ENCODE measurements at regions not wholly inside any gene's neighbourhood (a gene's known extent, or its start where the extent isn't known, plus 50 kb on each side); places are given as distances from the start of the nearest gene placed in this dataset.
A peak's percentile ranks its signal among the peaks of the same experiment; 100 is the strongest.

GRCh38 chr13:44270150-44270549, 103.5 kb upstream of the SERP2 start:
- no peaks in the 10 kb centered on the region for H3K36me3 ChIP-seq
- no peak for DNase-seq (ENCODE audit: low spot score in 2 of 2)
- WGBS, 2 donors: 76 to 84% methylated on average over 3 of the region's 3 CpGs
- H3K27me3 ChIP-seq: no peaks in the 10 kb centered on the region
- H3K4me1 ChIP-seq: peaks cover 0 to 41% (median 20%) of the 10 kb centered on the region in 4 donors
- TF ChIP-seq EP300 (IDR thresholded peaks at IDR 0.05) (no peak), CTCF (IDR thresholded peaks at IDR 0.05) (no peak), POLR2A (IDR thresholded peaks at IDR 0.05) (no peak)
- no peak overlapping the region for H3K4me3 ChIP-seq
- peak overlapping the region in 2 of 4 donors; percentile 79 to 86 for H3K27ac ChIP-seq
- H3K9me3 ChIP-seq: no peaks in the 10 kb centered on the region

- DNase-seq (ENCODE audit: low spot score in 2 of 2): peak in 1 of 2 donors; percentile 34
- Histone ChIP-seq H3K27ac (peak overlapping the region; percentile 51 to 86 (median 71)), H3K4me1 (peaks cover 0 to 41% (median 21%) of the 10 kb centered on the region in 4 donors), H3K27me3 (no peaks in the 10 kb centered on the region), H3K4me3 (no peak overlapping the region), H3K36me3 (no peaks in the 10 kb centered on the region), H3K9me3 (no peaks in the 10 kb centered on the region)
- WGBS, 2 donors: 54 to 68% methylated on average over 4 of the region's 4 CpGs
- TF ChIP-seq POLR2A (IDR thresholded peaks at IDR 0.05) (no peak), CTCF (IDR thresholded peaks at IDR 0.05) (no peak), EP300 (IDR thresholded peaks at IDR 0.05) (peak; percentile 57 to 68)
Measured at GRCh38 chr13:44271031-44271455, 102.6 kb upstream of the SERP2 start.

- TF ChIP-seq EP300 (IDR thresholded peaks at IDR 0.05) (no peak), CTCF (IDR thresholded peaks at IDR 0.05) (no peak), POLR2A (IDR thresholded peaks at IDR 0.05) (no peak)
- Histone ChIP-seq H3K4me3 (no peak overlapping the region), H3K4me1 (peaks cover 0 to 41% (median 21%) of the 10 kb centered on the region in 4 donors), H3K27ac (peak overlapping the region; percentile 51 to 86 (median 71)), H3K36me3 (no peaks in the 10 kb centered on the region), H3K9me3 (no peaks in the 10 kb centered on the region), H3K27me3 (no peaks in the 10 kb centered on the region)
- DNase-seq (ENCODE audit: low spot score in 2 of 2): no peak
- WGBS, 2 donors: 45 to 59% methylated on average over 2 of the region's 2 CpGs
Measured at GRCh38 chr13:44271473-44271872, 102.2 kb upstream of the SERP2 start.

GRCh38 chr13:44271915-44272341, 101.7 kb upstream of the SERP2 start:
- Histone ChIP-seq H3K4me1 (peaks cover 0 to 41% (median 21%) of the 10 kb centered on the region in 4 donors), H3K4me3 (no peak overlapping the region), H3K36me3 (no peaks in the 10 kb centered on the region), H3K27ac (peak overlapping the region in 3 of 4 donors; percentile 51 to 86 (median 79)), H3K9me3 (no peaks in the 10 kb centered on the region), H3K27me3 (no peaks in the 10 kb centered on the region)
- 31 to 44% methylated on average over 1 of the region's 1 CpG for whole genome bisulfite sequencing, 2 donors
- TF ChIP-seq CTCF (IDR thresholded peaks at IDR 0.05) (no peak), EP300 (IDR thresholded peaks at IDR 0.05) (peak in 1 of 2 donors; percentile 26)
- peak; percentile 29 to 32 for DNase-seq (ENCODE audit: low spot score in 2 of 2)

- no peak for DNase-seq (ENCODE audit: low spot score in 2 of 2)
- H3K27me3 ChIP-seq: no peaks in the 10 kb centered on the region
- peak overlapping the region in 2 of 4 donors; percentile 79 to 86 for H3K27ac ChIP-seq
- 72 to 86% methylated on average over 3 of the region's 3 CpGs for WGBS, 2 donors
- peaks cover 0 to 41% (median 21%) of the 10 kb centered on the region in 4 donors for H3K4me1 ChIP-seq
- no peaks in the 10 kb centered on the region for H3K36me3 ChIP-seq
- TF ChIP-seq POLR2A (IDR thresholded peaks at IDR 0.05): no peak
- no peak for TF ChIP-seq CTCF (IDR thresholded peaks at IDR 0.05)
- no peak for TF ChIP-seq EP300 (IDR thresholded peaks at IDR 0.05)
- H3K4me3 ChIP-seq: no peak overlapping the region
- no peaks in the 10 kb centered on the region for H3K9me3 ChIP-seq
Measured at GRCh38 chr13:44272692-44273091, 100.9 kb upstream of the SERP2 start.

Measured in tibial nerve (tissue), 4 donors.